ENCODE measurements at regions not wholly inside any gene's neighbourhood (a gene's known extent, or its start where the extent isn't known, plus 50 kb on each side); places are given as distances from the start of the nearest gene placed in this dataset.

- no peaks in the 10 kb centered on the region for H3K9me2 ChIP-seq (replicated peaks; ENCODE audit: insufficient read depth, low read length)
- H3K4me2 ChIP-seq (ENCODE audit: low read depth, low read length, poor library complexity, severe bottlenecking) = no peak overlapping the region
- no peak overlapping the region for H3K9ac ChIP-seq (ENCODE audit: low read length)
- no peak overlapping the region for H3K4me3 ChIP-seq (ENCODE audit: insufficient read depth, low read length, poor library complexity, severe bottlenecking)
- H3K27ac ChIP-seq (ENCODE audit: low read depth, low read length) = no peak overlapping the region
- no peaks in the 10 kb centered on the region for H4K20me1 ChIP-seq (ENCODE audit: low read depth, low read length)
- H3K27me3 ChIP-seq (ENCODE audit: low read length) = no peaks in the 10 kb centered on the region
- no peaks in the 10 kb centered on the region for H3K36me3 ChIP-seq (ENCODE audit: low read length)
- no peak overlapping the region for H2AFZ ChIP-seq (ENCODE audit: low read depth, low read length, severe bottlenecking)
- H3K79me2 ChIP-seq (ENCODE audit: insufficient read depth, low read length) = no peaks in the 10 kb centered on the region
- H3K9me3 ChIP-seq (ENCODE audit: insufficient read depth, low read length) = no peaks in the 10 kb centered on the region
- no peaks in the 10 kb centered on the region for H3F3A ChIP-seq (ENCODE audit: insufficient read depth)
- no peak for TF ChIP-seq CTCF (IDR thresholded peaks at IDR 0.05; ENCODE audit: insufficient read depth, low read length, poor library complexity, severe bottlenecking)
- TF ChIP-seq EZH2phosphoT487 (conservative IDR thresholded peaks at IDR 0.05; ENCODE audit: low read length) = no peak
These were observed 150.1 kb upstream of the PDE7B start for GRCh38 chr6:135701426-135701825.

GRCh38 chr6:135703007-135703406, 148.5 kb upstream of the PDE7B start:
- H3K27me3 ChIP-seq (ENCODE audit: low read length) = no peaks in the 10 kb centered on the region
- no peaks in the 10 kb centered on the region for H4K20me1 ChIP-seq (ENCODE audit: low read depth, low read length)
- no peak for TF ChIP-seq CTCF (IDR thresholded peaks at IDR 0.05; ENCODE audit: insufficient read depth, low read length, poor library complexity, severe bottlenecking)
- no peak for TF ChIP-seq EZH2phosphoT487 (conservative IDR thresholded peaks at IDR 0.05; ENCODE audit: low read length)
- H2AFZ ChIP-seq (ENCODE audit: low read depth, low read length, severe bottlenecking) = no peak overlapping the region
- H3K4me3 ChIP-seq (ENCODE audit: insufficient read depth, low read length, poor library complexity, severe bottlenecking) = no peak overlapping the region
- no peaks in the 10 kb centered on the region for H3K79me2 ChIP-seq (ENCODE audit: insufficient read depth, low read length)
- H3F3A ChIP-seq (ENCODE audit: insufficient read depth) = no peaks in the 10 kb centered on the region
- no peak overlapping the region for H3K27ac ChIP-seq (ENCODE audit: low read depth, low read length)
- H3K9me3 ChIP-seq (ENCODE audit: insufficient read depth, low read length) = no peaks in the 10 kb centered on the region; the same call in 1 of the 2 replicates
- no peak overlapping the region for H3K9ac ChIP-seq (ENCODE audit: low read length)
- no peaks in the 10 kb centered on the region for H3K9me2 ChIP-seq (replicated peaks; ENCODE audit: insufficient read depth, low read length)
- H3K4me2 ChIP-seq (ENCODE audit: low read depth, low read length, poor library complexity, severe bottlenecking) = no peak overlapping the region
- H3K36me3 ChIP-seq (ENCODE audit: low read length) = no peaks in the 10 kb centered on the region

GRCh38 chr6:135703621-135704020, 147.9 kb upstream of the PDE7B start:
- H3K27ac ChIP-seq (ENCODE audit: low read depth, low read length) = no peak overlapping the region
- H3K9ac ChIP-seq (ENCODE audit: low read length) = no peak overlapping the region
- no peaks in the 10 kb centered on the region for H3K9me2 ChIP-seq (replicated peaks; ENCODE audit: insufficient read depth, low read length)

More at GRCh38 chr6:135703621-135704020, 147.9 kb upstream of the PDE7B start:
- Histone ChIP-seq H3K4me3 (ENCODE audit: insufficient read depth, low read length, poor library complexity, severe bottlenecking) (no peak overlapping the region), H3K79me2 (ENCODE audit: insufficient read depth, low read length) (no peaks in the 10 kb centered on the region), H4K20me1 (ENCODE audit: low read depth, low read length) (no peaks in the 10 kb centered on the region), H3K9me3 (ENCODE audit: insufficient read depth, low read length) (no peaks in the 10 kb centered on the region; the same call in 1 of the 2 replicates), H3F3A (ENCODE audit: insufficient read depth) (no peaks in the 10 kb centered on the region), H3K27me3 (ENCODE audit: low read length) (no peaks in the 10 kb centered on the region), H3K4me2 (ENCODE audit: low read depth, low read length, poor library complexity, severe bottlenecking) (no peak overlapping the region), H2AFZ (ENCODE audit: low read depth, low read length, severe bottlenecking) (no peak overlapping the region), H3K36me3 (ENCODE audit: low read length) (no peaks in the 10 kb centered on the region)
- TF ChIP-seq CTCF (IDR thresholded peaks at IDR 0.05; ENCODE audit: insufficient read depth, low read length, poor library complexity, severe bottlenecking) (no peak), EZH2phosphoT487 (conservative IDR thresholded peaks at IDR 0.05; ENCODE audit: low read length) (no peak)

Data from SU-DHL-6 (cell line).